Calu3 (cell line): ENCODE measurements at regions not wholly inside any gene's neighbourhood (a gene's known extent, or its start where the extent isn't known, plus 50 kb on each side); places are given as distances from the start of the nearest gene placed in this dataset.

Experiments used
- BruUV-seq: library from RNA; stranded (reverse); fragments of 400-500 nt; replicated peaks from 2 replicates; lab custom pipeline; 2021; lab: Mats Ljungman, UMichigan
- CTCF ChIA-PET: fragments of 300-600 bp; sonication (Branson Sonifier 250); formaldehyde crosslinking; loops from one replicate; lab custom pipeline; 2022; ENCODE audit warnings: antibody characterized with exemption; lab: Charles Lee
- DNase-seq: peaks from one replicate; pipeline ENCODE4 v3.0.0; 2022
- H3K27ac Mint-ChIP-seq: one replicate; pipeline ENCODE4 v1.8.0; 2022; ENCODE audit warnings: mixed read lengths; ENCODE audit not compliant: unreplicated experiment
- H3K27me3 Mint-ChIP-seq: one replicate; pipeline ENCODE4 v1.8.0; 2022; ENCODE audit warnings: mixed read lengths; ENCODE audit not compliant: unreplicated experiment
- H3K36me3 Mint-ChIP-seq: one replicate; pipeline ENCODE4 v1.8.0; 2022; ENCODE audit warnings: mild to moderate bottlenecking, moderate library complexity, mixed read lengths; ENCODE audit not compliant: insufficient read depth, unreplicated experiment
- H3K4me1 Mint-ChIP-seq: one replicate; pipeline ENCODE4 v1.8.0; 2022; ENCODE audit warnings: mild to moderate bottlenecking, low read depth, mixed read lengths; ENCODE audit not compliant: unreplicated experiment
- H3K4me3 Mint-ChIP-seq: one replicate; pipeline ENCODE4 v1.8.0; 2022; ENCODE audit warnings: mild to moderate bottlenecking, low read depth, moderate library complexity, mixed read lengths; ENCODE audit not compliant: unreplicated experiment
- H3K9me3 Mint-ChIP-seq: one replicate; pipeline ENCODE4 v1.8.0; 2022; ENCODE audit warnings: low read depth, mixed read lengths; ENCODE audit not compliant: unreplicated experiment
- CTCF ChIP-seq: fragments of 200-600 bp; IDR thresholded peaks from one replicate; pipeline ENCODE4 v1.8.0; 2022; ENCODE audit warnings: antibody characterized with exemption; ENCODE audit not compliant: unreplicated experiment
- intact Hi-C: fragments of 100-400 bp; cut with micrococcal nuclease; formaldehyde crosslinking; loops from one replicate; pipeline ENCODE4 v1.10.0; 2022; ENCODE audit not compliant: unreplicated experiment

- no peak for TF ChIP-seq CTCF
- H3K27me3 Mint-ChIP-seq: no peaks in the 10 kb centered on the region
- no TSS peak for BruUV-seq
- H3K9me3 Mint-ChIP-seq: no peaks in the 10 kb centered on the region
- CTCF ChIA-PET: interaction anchor here (0.7 kb wide), 1 partner anchor 25 kb away, joined by 11 read pairs; no protein-coding TSS in a partner anchor
- intact Hi-C loops: no loop called here
- no peak overlapping the region for H3K4me3 Mint-ChIP-seq
- no peaks in the 10 kb centered on the region for H3K4me1 Mint-ChIP-seq
- DNase-seq: no peak
- H3K36me3 Mint-ChIP-seq: no peaks in the 10 kb centered on the region
- H3K27ac Mint-ChIP-seq: no peak overlapping the region
Measured at GRCh38 chr4:147136310-147136709, 190.6 kb upstream of the TTC29 start.

GRCh38 chr4:147136751-147137150, 191.1 kb upstream of the TTC29 start:
- Mint-ChIP-seq H3K4me1 (no peaks in the 10 kb centered on the region), H3K27me3 (no peaks in the 10 kb centered on the region), H3K27ac (no peak overlapping the region), H3K36me3 (no peaks in the 10 kb centered on the region), H3K4me3 (no peak overlapping the region), H3K9me3 (no peaks in the 10 kb centered on the region)
- intact Hi-C loops: no loop called here
- TF ChIP-seq CTCF: no peak
- BruUV-seq: no TSS peak
- no peak for DNase-seq
- CTCF ChIA-PET: interaction anchor here (0.7 kb wide), 1 partner anchor 25 kb away, joined by 11 read pairs; no protein-coding TSS in a partner anchor

GRCh38 chr4:147137280-147137679, 191.6 kb upstream of the TTC29 start:
- TF ChIP-seq CTCF: no peak
- Mint-ChIP-seq H3K27ac (no peak overlapping the region), H3K27me3 (no peaks in the 10 kb centered on the region), H3K4me3 (no peak overlapping the region), H3K9me3 (no peaks in the 10 kb centered on the region), H3K36me3 (no peaks in the 10 kb centered on the region), H3K4me1 (no peaks in the 10 kb centered on the region)
- intact Hi-C loops: no loop called here
- no TSS peak for BruUV-seq
- CTCF ChIA-PET: no interaction called here
- DNase-seq: no peak

- no peak for DNase-seq
- Mint-ChIP-seq H3K4me3 (no peak overlapping the region), H3K27me3 (no peaks in the 10 kb centered on the region), H3K9me3 (no peaks in the 10 kb centered on the region), H3K4me1 (no peaks in the 10 kb centered on the region), H3K27ac (no peak overlapping the region), H3K36me3 (no peaks in the 10 kb centered on the region)
- TF ChIP-seq CTCF: no peak
- intact Hi-C loops: no loop called here
- BruUV-seq: no TSS peak
- CTCF ChIA-PET: no interaction called here
Measured at GRCh38 chr4:147138171-147138570, 192.5 kb upstream of the TTC29 start.
